Stomach (tissue), 4 donors: ENCODE measurements at regions not wholly inside any gene's neighbourhood (a gene's known extent, or its start where the extent isn't known, plus 50 kb on each side); places are given as distances from the start of the nearest gene placed in this dataset.

Experiments used
- CTCF ChIP-seq, 7 experiments: fragments of 450-650 bp in 4 of 7; fragments of 200-600 bp in 3 of 7; sonication (generic) in 3 of 7; IDR thresholded peaks; one replicate each; pipeline ENCODE4 v1.5.1; 2016 to 2019; ENCODE audit warnings: antibody characterized with exemption in 7 of 7, control low read depth in 2 of 7, mild to moderate bottlenecking in 1 of 7
- EP300 ChIP-seq: sonication (generic); formaldehyde crosslinking; IDR thresholded peaks from one replicate; pipeline ENCODE4 v1.6.1; 2017; ENCODE audit warnings: antibody characterized with exemption
- POLR2A ChIP-seq, 4 donors: fragments of 450-650 bp; IDR thresholded peaks; one replicate each; pipeline ENCODE4 v1.6.1; 2016; ENCODE audit warnings: antibody characterized with exemption in 4 of 4, control low read depth in 2 of 4, mild to moderate bottlenecking in 1 of 4, moderate library complexity in 1 of 4
- POLR2AphosphoS5 ChIP-seq, 3 donors: sonication (generic); formaldehyde crosslinking; IDR thresholded peaks; one replicate each; pipeline ENCODE4 v1.6.1; 2016; ENCODE audit warnings: antibody characterized with exemption in 3 of 3

GRCh38 chr4:135382280-135382959, 1180.8 kb upstream of the PABPC4L start:
- TF ChIP-seq EP300 (no peak), CTCF (IDR thresholded peaks at IDR 0.05) (no peak), POLR2A (IDR thresholded peaks at IDR 0.05) (no peak), POLR2AphosphoS5 (IDR thresholded peaks at IDR 0.05) (no peak)
